ENCODE measurements at regions not wholly inside any gene's neighbourhood (a gene's known extent, or its start where the extent isn't known, plus 50 kb on each side); places are given as distances from the start of the nearest gene placed in this dataset.

DNA sequence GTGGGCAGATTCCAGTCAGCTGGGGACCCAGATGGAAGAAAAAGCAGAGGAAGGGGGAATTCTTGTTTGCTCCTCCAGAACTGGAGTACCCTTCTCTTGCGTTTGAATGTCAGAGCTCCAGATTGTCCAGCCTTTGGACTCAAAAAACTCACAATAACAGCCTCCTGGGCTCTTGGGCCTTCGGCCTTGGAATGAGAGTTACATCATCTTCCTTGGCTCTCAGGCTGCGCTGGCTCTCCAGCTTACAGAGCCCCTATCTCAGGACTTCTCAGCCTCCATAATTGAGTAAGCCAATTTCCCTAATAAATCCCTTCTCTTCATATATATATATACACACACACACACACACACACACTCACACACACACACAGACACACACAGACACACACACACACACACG is 1215.7 kb upstream of the SLC10A2 start:
- ChIA-PET CTCF (no interaction called here), POLR2A (no interaction called here)
- no peaks in the 10 kb centered on the region for H3K36me3 ChIP-seq (ENCODE audit: control insufficient read depth in 2 of 2, insufficient read depth in 1 of 2, low read length in 2 of 2)
- H3K4me1 ChIP-seq (ENCODE audit: control insufficient read depth, insufficient read depth, low read length): no peaks in the 10 kb centered on the region
- no peak overlapping the region for H3K27ac ChIP-seq (ENCODE audit: extremely low read depth, low read depth, low read length)
- TF ChIP-seq BCL6B (tag by site-specific recombination; IDR thresholded peaks at IDR 0.05) (no peak), TRIM28 (IDR thresholded peaks at IDR 0.05; ENCODE audit: borderline replicate concordance, low read length) (no peak), ZNF843 (tag by site-specific recombination; IDR thresholded peaks at IDR 0.05) (no peak), YY2 (tag by site-specific recombination; IDR thresholded peaks at IDR 0.05) (no peak), TSHZ1 (tag by site-specific recombination; IDR thresholded peaks at IDR 0.05; ENCODE audit: borderline replicate concordance) (no peak), ZNF449 (tag by site-specific recombination; IDR thresholded peaks at IDR 0.05) (no peak), ZNF140 (tag by site-specific recombination; IDR thresholded peaks at IDR 0.05) (no peak), ZBTB6 (tag by site-specific recombination; IDR thresholded peaks at IDR 0.05) (no peak), ZNF169 (tag by site-specific recombination; IDR thresholded peaks at IDR 0.05) (no peak), ZNF138 (tag by site-specific recombination; IDR thresholded peaks at IDR 0.05; ENCODE audit: borderline replicate concordance) (no peak), ZNF433 (tag by site-specific recombination; IDR thresholded peaks at IDR 0.05; ENCODE audit: low read depth) (no peak), ZNF174 (tag by site-specific recombination; IDR thresholded peaks at IDR 0.05) (no peak), ZBTB48 (tag by site-specific recombination; IDR thresholded peaks at IDR 0.05) (no peak), ZNF155 (tag by site-specific recombination; IDR thresholded peaks at IDR 0.05) (no peak), ZNF518A (tag by site-specific recombination; conservative IDR thresholded peaks at IDR 0.05; ENCODE audit: low read depth) (no peak), ZNF121 (tag by site-specific recombination; IDR thresholded peaks at IDR 0.05) (no peak), ZNF211 (tag by site-specific recombination; IDR thresholded peaks at IDR 0.05; ENCODE audit: low read depth) (no peak), KLF16 (tag by site-specific recombination; IDR thresholded peaks at IDR 0.05) (no peak)
- no peak overlapping the region for H3K4me3 ChIP-seq (ENCODE audit: low read depth, low read length)
- H3K9me3 ChIP-seq (ENCODE audit: control insufficient read depth, insufficient read depth, low read depth, low read length): no peaks in the 10 kb centered on the region
